Right atrium auricular region (tissue), 2 donors: ENCODE measurements at regions not wholly inside any gene's neighbourhood (a gene's known extent, or its start where the extent isn't known, plus 50 kb on each side); places are given as distances from the start of the nearest gene placed in this dataset.

Experiments
- DNase-seq: peaks from one replicate; pipeline ENCODE4 v3.0.0-alpha.2; 2019; ENCODE audit warnings: low spot score
- H3K27ac ChIP-seq, 2 donors: fragments of 200-600 bp; sonication (generic); 1 replicate in 1 of 2; 2 replicates in 1 of 2; pipeline ENCODE4 v1.5.1; 2016 to 2019
- H3K27me3 ChIP-seq, 2 donors: fragments of 200-600 bp; sonication (generic); one replicate each; pipeline versions ENCODE4 v1.5.1 to v1.6.0; 2017 to 2019
- H3K36me3 ChIP-seq: fragments of 200-600 bp; sonication (generic); one replicate; pipeline ENCODE4 v1.5.1; 2016
- H3K4me1 ChIP-seq, 2 donors: fragments of 200-600 bp; sonication (generic); one replicate each; pipeline versions ENCODE4 v1.5.1 to v1.6.0; 2017 to 2019
- H3K4me3 ChIP-seq, 2 donors: fragments of 200-600 bp; sonication (generic); 1 replicate in 1 of 2; 2 replicates in 1 of 2; pipeline ENCODE4 v1.5.1; 2017 to 2019; ENCODE audit warnings: mild to moderate bottlenecking in 1 of 2, moderate library complexity in 1 of 2
- H3K9me3 ChIP-seq, 2 donors: fragments of 200-600 bp; sonication (generic); one replicate each; pipeline ENCODE4 v1.5.1; 2019
- TF ChIP-seq, protein P1 (sequence below), 2 donors: fragments of 200-600 bp; sonication (generic); IDR thresholded peaks; one replicate each; pipeline ENCODE4 v1.5.1; 2019; ENCODE audit warnings: antibody characterized with exemption in 2 of 2

DNA sequence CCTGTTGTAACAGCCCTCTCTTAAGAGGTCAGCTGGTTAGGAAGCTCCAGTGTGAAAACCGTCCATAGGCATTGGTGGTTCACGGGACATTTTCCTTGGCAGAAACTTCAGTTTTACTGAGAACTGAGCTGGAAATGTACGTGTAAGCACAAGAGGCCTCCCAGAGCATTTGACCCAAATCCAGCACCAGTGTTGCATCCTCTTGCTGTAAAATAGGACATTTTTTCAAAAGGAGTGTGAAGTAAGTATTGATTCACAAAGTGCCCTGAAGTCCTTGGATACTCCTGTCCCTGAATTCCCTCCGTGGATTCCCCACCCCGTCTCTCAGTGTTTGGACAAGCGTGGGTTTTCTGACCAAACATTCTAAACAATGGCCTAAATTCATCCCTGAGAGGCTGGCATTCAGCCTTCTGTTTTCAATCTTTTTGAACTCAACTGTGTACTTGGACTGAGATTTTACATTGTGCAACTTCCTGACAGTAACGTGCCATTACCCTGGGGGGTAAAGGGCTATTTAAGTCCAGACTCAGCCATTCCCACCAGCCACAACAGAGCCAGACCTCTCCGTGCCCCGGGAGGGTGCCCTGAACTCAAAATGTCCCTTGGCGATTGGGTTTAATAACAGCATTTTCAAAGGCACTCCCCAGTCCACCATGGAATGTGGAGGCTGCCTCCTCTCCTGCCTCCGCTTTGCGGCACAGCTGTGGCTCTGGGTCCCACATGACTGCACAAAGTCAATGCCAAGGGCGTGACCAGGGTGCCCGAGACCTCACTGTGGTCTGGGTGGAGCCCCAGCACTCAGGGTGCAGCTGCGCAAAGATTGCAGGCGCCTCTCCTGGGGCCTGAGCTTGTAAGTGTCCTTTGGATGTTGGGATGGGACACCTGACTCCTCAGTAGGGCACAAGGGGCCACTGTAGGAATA lies 92.7 kb upstream of the AFDN start:
- peak overlapping the region in 1 of 2 donors; percentile 16 for H3K27ac ChIP-seq
- no peak for DNase-seq
- no peaks in the 10 kb centered on the region for H3K9me3 ChIP-seq
- no peak overlapping the region for H3K4me3 ChIP-seq
- TF ChIP-seq, protein P1, sequence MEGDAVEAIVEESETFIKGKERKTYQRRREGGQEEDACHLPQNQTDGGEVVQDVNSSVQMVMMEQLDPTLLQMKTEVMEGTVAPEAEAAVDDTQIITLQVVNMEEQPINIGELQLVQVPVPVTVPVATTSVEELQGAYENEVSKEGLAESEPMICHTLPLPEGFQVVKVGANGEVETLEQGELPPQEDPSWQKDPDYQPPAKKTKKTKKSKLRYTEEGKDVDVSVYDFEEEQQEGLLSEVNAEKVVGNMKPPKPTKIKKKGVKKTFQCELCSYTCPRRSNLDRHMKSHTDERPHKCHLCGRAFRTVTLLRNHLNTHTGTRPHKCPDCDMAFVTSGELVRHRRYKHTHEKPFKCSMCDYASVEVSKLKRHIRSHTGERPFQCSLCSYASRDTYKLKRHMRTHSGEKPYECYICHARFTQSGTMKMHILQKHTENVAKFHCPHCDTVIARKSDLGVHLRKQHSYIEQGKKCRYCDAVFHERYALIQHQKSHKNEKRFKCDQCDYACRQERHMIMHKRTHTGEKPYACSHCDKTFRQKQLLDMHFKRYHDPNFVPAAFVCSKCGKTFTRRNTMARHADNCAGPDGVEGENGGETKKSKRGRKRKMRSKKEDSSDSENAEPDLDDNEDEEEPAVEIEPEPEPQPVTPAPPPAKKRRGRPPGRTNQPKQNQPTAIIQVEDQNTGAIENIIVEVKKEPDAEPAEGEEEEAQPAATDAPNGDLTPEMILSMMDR (IDR thresholded peaks at IDR 0.05): no peak
- no peaks in the 10 kb centered on the region for H3K36me3 ChIP-seq
- H3K4me1 ChIP-seq: peaks cover 0 to 12% of the 10 kb centered on the region in 2 donors
- H3K27me3 ChIP-seq: no peaks in the 10 kb centered on the region

DNA sequence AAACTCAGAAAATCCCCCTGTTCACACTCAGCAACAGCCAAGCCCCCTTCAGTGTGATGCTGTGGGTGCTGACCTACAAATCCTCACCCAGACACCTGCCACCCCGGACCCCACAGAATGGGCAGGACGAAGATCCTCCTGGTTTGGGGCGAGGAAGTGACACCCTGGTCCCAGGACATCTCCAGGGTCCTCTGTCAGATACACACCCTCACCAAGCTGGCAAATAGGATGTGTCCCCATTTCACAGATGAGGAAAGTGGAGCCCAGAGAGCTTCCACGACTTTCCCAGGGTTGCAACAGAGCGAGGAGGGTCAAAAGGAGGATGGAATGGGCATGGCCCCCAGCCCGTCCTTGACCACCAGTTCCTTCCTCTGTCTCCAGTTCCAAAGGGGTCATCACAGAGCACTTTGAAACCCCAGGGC lies 92.0 kb upstream of the AFDN start:
- Histone ChIP-seq H3K27ac (no peak overlapping the region), H3K4me3 (no peak overlapping the region), H3K4me1 (peaks cover 0 to 12% of the 10 kb centered on the region in 2 donors), H3K36me3 (no peaks in the 10 kb centered on the region), H3K9me3 (no peaks in the 10 kb centered on the region), H3K27me3 (no peaks in the 10 kb centered on the region)
- DNase-seq: no peak
- TF ChIP-seq, protein P1 (IDR thresholded peaks at IDR 0.05): no peak

DNA sequence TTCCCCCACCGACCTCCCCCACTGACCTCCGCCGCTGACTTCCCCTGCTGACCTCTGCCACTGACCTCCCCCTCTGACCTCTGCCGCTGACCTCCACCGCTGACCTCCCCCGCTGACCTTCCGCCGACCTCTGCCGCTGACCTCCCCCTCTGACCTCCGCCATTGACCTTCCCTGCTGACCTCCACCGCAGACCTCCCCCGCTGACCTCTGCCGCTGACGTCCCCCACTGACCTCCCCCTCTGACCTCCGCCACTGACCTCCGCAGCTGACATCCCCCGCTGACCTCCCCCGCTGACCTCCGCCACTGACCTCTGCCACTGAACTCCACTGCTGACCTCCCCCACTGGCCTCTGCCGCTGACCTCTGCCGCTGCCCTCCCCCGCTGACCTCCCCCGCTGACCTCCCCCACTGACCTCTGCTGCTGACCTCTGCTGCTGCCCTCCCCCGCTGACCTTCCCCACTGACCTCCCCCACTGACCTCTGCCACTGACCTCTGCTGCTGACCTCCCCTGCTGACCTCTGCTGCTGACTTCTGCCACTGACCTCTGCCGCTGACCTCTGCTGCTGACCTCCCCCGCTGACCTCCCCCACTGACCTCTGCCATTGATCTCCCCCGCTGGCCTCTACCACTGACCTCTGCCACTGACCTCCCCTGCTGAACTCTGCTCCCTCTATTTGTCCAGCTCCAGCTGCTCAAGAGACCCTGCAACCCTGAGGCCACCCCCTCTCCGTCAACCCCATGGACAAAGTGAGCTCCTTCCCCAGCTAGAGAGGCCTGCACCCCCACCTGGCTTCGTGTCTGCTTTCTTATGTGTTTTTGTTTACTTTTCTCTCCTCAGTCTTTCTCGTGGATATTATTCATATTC lies 91.4 kb upstream of the AFDN start:
- no peak for DNase-seq
- H3K4me1 ChIP-seq: peaks cover 0 to 12% of the 10 kb centered on the region in 2 donors
- TF ChIP-seq, protein P1 (IDR thresholded peaks at IDR 0.05): no peak
- H3K27me3 ChIP-seq: no peaks in the 10 kb centered on the region
- H3K36me3 ChIP-seq: no peaks in the 10 kb centered on the region
- no peak overlapping the region for H3K4me3 ChIP-seq
- no peaks in the 10 kb centered on the region for H3K9me3 ChIP-seq
- H3K27ac ChIP-seq: no peak overlapping the region

DNA sequence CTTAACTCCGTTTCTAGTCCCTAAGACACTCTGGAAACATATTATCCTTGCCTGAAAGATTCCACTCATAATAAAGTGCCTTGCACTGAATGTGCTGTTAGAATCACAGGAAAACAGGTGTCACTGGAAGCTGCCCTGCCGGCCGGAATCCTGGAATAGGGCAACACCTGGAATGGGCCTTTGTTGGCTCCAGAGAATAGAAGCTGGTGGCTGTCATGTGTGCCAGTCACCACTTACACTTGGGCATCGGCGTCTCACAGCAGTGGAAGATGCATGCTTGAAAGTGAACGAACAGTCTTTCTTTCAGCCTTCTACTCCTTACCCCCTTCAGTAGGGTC lies 90.8 kb upstream of the AFDN start:
- H3K9me3 ChIP-seq: no peaks in the 10 kb centered on the region
- H3K4me1 ChIP-seq: peaks cover 0 to 12% of the 10 kb centered on the region in 2 donors
- DNase-seq: no peak
- H3K36me3 ChIP-seq: no peaks in the 10 kb centered on the region
- no peak overlapping the region for H3K4me3 ChIP-seq
- TF ChIP-seq, protein P1 (IDR thresholded peaks at IDR 0.05): no peak
- H3K27ac ChIP-seq: no peak overlapping the region
- no peaks in the 10 kb centered on the region for H3K27me3 ChIP-seq

DNA sequence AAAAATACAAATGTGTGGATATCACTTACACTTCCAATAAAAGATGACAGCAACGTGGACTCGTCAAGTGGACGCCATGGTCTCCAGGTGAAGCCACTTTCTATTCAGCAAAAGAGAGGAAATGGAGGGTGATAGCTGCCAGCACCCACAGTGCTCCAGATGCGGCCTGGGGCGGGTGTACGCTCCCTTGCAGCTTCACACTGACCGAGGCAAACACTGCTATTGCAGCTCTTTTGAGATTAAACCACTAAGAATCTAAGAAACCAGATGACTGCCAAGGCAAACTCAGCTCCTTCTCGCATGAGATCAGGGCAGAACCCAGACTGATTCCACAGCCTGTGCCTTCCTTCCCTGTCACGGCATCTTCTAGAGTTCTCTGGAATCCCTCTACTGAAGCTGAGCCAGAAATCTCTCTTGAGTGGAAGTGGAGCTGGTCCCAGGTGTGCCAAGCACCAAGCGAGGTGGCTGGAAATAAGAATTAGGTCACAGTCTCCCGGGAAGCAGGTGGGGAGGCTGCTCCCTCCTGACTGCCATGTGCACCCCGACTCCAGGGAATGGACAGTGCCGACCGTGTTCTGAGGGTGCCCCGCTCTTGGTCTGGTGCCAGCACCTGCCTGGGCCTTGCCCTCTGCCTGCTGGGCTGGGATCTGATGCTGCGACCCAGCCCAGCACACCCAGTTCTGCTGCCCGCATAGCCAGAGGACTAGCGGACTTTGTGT lies 90.1 kb upstream of the AFDN start:
- peaks cover 0 to 12% of the 10 kb centered on the region in 2 donors for H3K4me1 ChIP-seq
- no peaks in the 10 kb centered on the region for H3K27me3 ChIP-seq
- no peak overlapping the region for H3K27ac ChIP-seq
- no peaks in the 10 kb centered on the region for H3K36me3 ChIP-seq
- no peak overlapping the region for H3K4me3 ChIP-seq
- no peak for DNase-seq
- no peaks in the 10 kb centered on the region for H3K9me3 ChIP-seq
- TF ChIP-seq, protein P1 (IDR thresholded peaks at IDR 0.05): no peak
